ENCODE measurements at regions not wholly inside any gene's neighbourhood (a gene's known extent, or its start where the extent isn't known, plus 50 kb on each side); places are given as distances from the start of the nearest gene placed in this dataset.

- H3K27ac Mint-ChIP-seq: no peak overlapping the region
- H3K27me3 Mint-ChIP-seq: peaks cover 5 to 25% of the 10 kb centered on the region in 2 donors
- H3K4me1 Mint-ChIP-seq (ENCODE audit: low read depth in 2 of 2): no peaks in the 10 kb centered on the region
- peaks cover 1 to 11% of the 10 kb centered on the region in 2 donors for H3K9me3 Mint-ChIP-seq
- no peaks in the 10 kb centered on the region for H3K36me3 Mint-ChIP-seq (ENCODE audit: insufficient read depth)
- DNase-seq (no peak), ATAC-seq (replicated peaks) (no peak)
- no peak overlapping the region for H3K4me3 Mint-ChIP-seq
Measured at GRCh38 chr14:54140551-54140950, 183.9 kb upstream of the BMP4 start.

GRCh38 chr14:54146601-54147000, 190.0 kb upstream of the BMP4 start:
- Mint-ChIP-seq H3K4me3 (no peak overlapping the region), H3K27ac (no peak overlapping the region), H3K4me1 (ENCODE audit: low read depth in 2 of 2) (no peaks in the 10 kb centered on the region), H3K36me3 (ENCODE audit: insufficient read depth) (no peaks in the 10 kb centered on the region), H3K9me3 (peaks cover 11% of the 10 kb centered on the region in 2 donors), H3K27me3 (peaks cover 5 to 16% of the 10 kb centered on the region in 2 donors)
- no peak for ATAC-seq (replicated peaks)
- DNase-seq: no peak

GRCh38 chr14:54147282-54147681, 190.7 kb upstream of the BMP4 start:
- ATAC-seq (replicated peaks) (no peak), DNase-seq (no peak)
- Mint-ChIP-seq H3K27me3 (peaks cover 5 to 15% of the 10 kb centered on the region in 2 donors), H3K36me3 (ENCODE audit: insufficient read depth) (no peaks in the 10 kb centered on the region), H3K27ac (no peak overlapping the region), H3K4me1 (ENCODE audit: low read depth in 2 of 2) (no peaks in the 10 kb centered on the region), H3K4me3 (no peak overlapping the region), H3K9me3 (peaks cover 11% of the 10 kb centered on the region in 2 donors)

- DNase-seq (no peak), ATAC-seq (replicated peaks) (no peak)
- Mint-ChIP-seq H3K4me1 (ENCODE audit: low read depth in 2 of 2) (no peaks in the 10 kb centered on the region), H3K27me3 (peaks cover 5 to 10% of the 10 kb centered on the region in 2 donors), H3K4me3 (no peak overlapping the region), H3K36me3 (ENCODE audit: insufficient read depth) (no peaks in the 10 kb centered on the region), H3K27ac (no peak overlapping the region), H3K9me3 (peaks cover 10 to 11% of the 10 kb centered on the region in 2 donors)
Measured at GRCh38 chr14:54147758-54148157, 191.1 kb upstream of the BMP4 start.

- H3K36me3 Mint-ChIP-seq (ENCODE audit: insufficient read depth): no peaks in the 10 kb centered on the region
- no peak overlapping the region for H3K27ac Mint-ChIP-seq
- no peak overlapping the region for H3K4me3 Mint-ChIP-seq
- peaks cover 5% of the 10 kb centered on the region in 2 donors for H3K27me3 Mint-ChIP-seq
- no peaks in the 10 kb centered on the region for H3K4me1 Mint-ChIP-seq (ENCODE audit: low read depth in 2 of 2)
- H3K9me3 Mint-ChIP-seq: peaks cover 5 to 11% of the 10 kb centered on the region in 2 donors
- DNase-seq (no peak), ATAC-seq (replicated peaks) (no peak)
Measured at GRCh38 chr14:54148251-54148650, 191.6 kb upstream of the BMP4 start.

GRCh38 chr14:54152351-54152750, 195.7 kb upstream of the BMP4 start:
- peaks cover 0 to 12% of the 10 kb centered on the region in 2 donors for H3K9me3 Mint-ChIP-seq
- H3K27ac Mint-ChIP-seq: no peak overlapping the region
- DNase-seq (no peak), ATAC-seq (replicated peaks) (no peak)
- no peak overlapping the region for H3K4me3 Mint-ChIP-seq
- H3K36me3 Mint-ChIP-seq (ENCODE audit: insufficient read depth): no peaks in the 10 kb centered on the region
- peaks cover 0 to 5% of the 10 kb centered on the region in 2 donors for H3K27me3 Mint-ChIP-seq
- H3K4me1 Mint-ChIP-seq (ENCODE audit: low read depth in 2 of 2): no peaks in the 10 kb centered on the region

GRCh38 chr14:54166049-54166950, 209.7 kb upstream of the BMP4 start:
- Mint-ChIP-seq H3K4me1 (ENCODE audit: low read depth in 2 of 2) (no peaks in the 10 kb centered on the region), H3K4me3 (no peak overlapping the region), H3K27ac (no peak overlapping the region), H3K27me3 (peaks cover 22 to 32% of the 10 kb centered on the region in 2 donors), H3K9me3 (peaks cover 0 to 3% of the 10 kb centered on the region in 2 donors), H3K36me3 (ENCODE audit: insufficient read depth) (no peaks in the 10 kb centered on the region)
- ATAC-seq (replicated peaks): no peak
- DNase-seq: no peak

- no peaks in the 10 kb centered on the region for H3K9me3 Mint-ChIP-seq
- ATAC-seq (replicated peaks) (no peak), DNase-seq (no peak)
- H3K4me1 Mint-ChIP-seq (ENCODE audit: low read depth in 2 of 2): no peaks in the 10 kb centered on the region
- peaks cover 20 to 35% of the 10 kb centered on the region in 2 donors for H3K27me3 Mint-ChIP-seq
- H3K4me3 Mint-ChIP-seq: no peak overlapping the region
- H3K36me3 Mint-ChIP-seq (ENCODE audit: insufficient read depth): no peaks in the 10 kb centered on the region
- no peak overlapping the region for H3K27ac Mint-ChIP-seq
Measured at GRCh38 chr14:54168489-54168888, 211.9 kb upstream of the BMP4 start.

- no peak overlapping the region for H3K4me3 Mint-ChIP-seq
- no peak overlapping the region for H3K27ac Mint-ChIP-seq
- DNase-seq (no peak), ATAC-seq (replicated peaks) (no peak)
- H3K27me3 Mint-ChIP-seq: peaks cover 20 to 34% of the 10 kb centered on the region in 2 donors
- no peaks in the 10 kb centered on the region for H3K4me1 Mint-ChIP-seq (ENCODE audit: low read depth in 2 of 2)
- no peaks in the 10 kb centered on the region for H3K36me3 Mint-ChIP-seq (ENCODE audit: insufficient read depth)
- no peaks in the 10 kb centered on the region for H3K9me3 Mint-ChIP-seq
Measured at GRCh38 chr14:54169254-54169924, 212.8 kb upstream of the BMP4 start.

- H3K9me3 Mint-ChIP-seq: no peaks in the 10 kb centered on the region
- H3K4me3 Mint-ChIP-seq: no peak overlapping the region
- DNase-seq (no peak), ATAC-seq (replicated peaks) (no peak)
- no peak overlapping the region for H3K27ac Mint-ChIP-seq
- H3K36me3 Mint-ChIP-seq (ENCODE audit: insufficient read depth): no peaks in the 10 kb centered on the region
- peaks cover 20 to 35% of the 10 kb centered on the region in 2 donors for H3K27me3 Mint-ChIP-seq
- no peaks in the 10 kb centered on the region for H3K4me1 Mint-ChIP-seq (ENCODE audit: low read depth in 2 of 2)
Measured at GRCh38 chr14:54170301-54170700, 213.7 kb upstream of the BMP4 start.

- Mint-ChIP-seq H3K4me1 (ENCODE audit: low read depth in 2 of 2) (no peaks in the 10 kb centered on the region), H3K9me3 (no peaks in the 10 kb centered on the region), H3K27me3 (peaks cover 22 to 43% of the 10 kb centered on the region in 2 donors), H3K4me3 (no peak overlapping the region), H3K27ac (no peak overlapping the region), H3K36me3 (ENCODE audit: insufficient read depth) (no peaks in the 10 kb centered on the region)
- no peak for DNase-seq
- no peak for ATAC-seq (replicated peaks)
Measured at GRCh38 chr14:54172114-54172513, 215.5 kb upstream of the BMP4 start.

- peaks cover 27 to 43% of the 10 kb centered on the region in 2 donors for H3K27me3 Mint-ChIP-seq
- H3K4me3 Mint-ChIP-seq: no peak overlapping the region
- no peaks in the 10 kb centered on the region for H3K36me3 Mint-ChIP-seq (ENCODE audit: insufficient read depth)
- DNase-seq (no peak), ATAC-seq (replicated peaks) (no peak)
- H3K9me3 Mint-ChIP-seq: no peaks in the 10 kb centered on the region
- H3K27ac Mint-ChIP-seq: no peak overlapping the region
- H3K4me1 Mint-ChIP-seq (ENCODE audit: low read depth in 2 of 2): no peaks in the 10 kb centered on the region
Measured at GRCh38 chr14:54172562-54172961, 215.9 kb upstream of the BMP4 start.

- no peak overlapping the region for H3K4me3 Mint-ChIP-seq
- peaks cover 2% of the 10 kb centered on the region for H3K36me3 Mint-ChIP-seq (ENCODE audit: insufficient read depth)
- H3K9me3 Mint-ChIP-seq: no peaks in the 10 kb centered on the region
- H3K4me1 Mint-ChIP-seq (ENCODE audit: low read depth in 2 of 2): no peaks in the 10 kb centered on the region
- DNase-seq: no peak
- peaks cover 31 to 43% of the 10 kb centered on the region in 2 donors for H3K27me3 Mint-ChIP-seq
- no peak overlapping the region for H3K27ac Mint-ChIP-seq
- ATAC-seq (replicated peaks): no peak
Measured at GRCh38 chr14:54173802-54174201, 217.2 kb upstream of the BMP4 start.

- H3K36me3 Mint-ChIP-seq (ENCODE audit: insufficient read depth): peaks cover 2% of the 10 kb centered on the region
- no peak for ATAC-seq (replicated peaks)
- DNase-seq: no peak
- H3K27me3 Mint-ChIP-seq: peaks cover 31 to 41% of the 10 kb centered on the region in 2 donors
- H3K4me3 Mint-ChIP-seq: no peak overlapping the region
- H3K4me1 Mint-ChIP-seq (ENCODE audit: low read depth in 2 of 2): no peaks in the 10 kb centered on the region
- no peak overlapping the region for H3K27ac Mint-ChIP-seq
- H3K9me3 Mint-ChIP-seq: no peaks in the 10 kb centered on the region
Measured at GRCh38 chr14:54174457-54174856, 217.8 kb upstream of the BMP4 start.
